HL-60 (cell line): ENCODE measurements at regions not wholly inside any gene's neighbourhood (a gene's known extent, or its start where the extent isn't known, plus 50 kb on each side); places are given as distances from the start of the nearest gene placed in this dataset.

Source experiments
- POLR2AphosphoS5 ChIP-seq: IDR thresholded peaks from 2 replicates; pipeline ENCODE4 v1.6.1; 2012; ENCODE audit warnings: low read depth
- TF ChIP-seq, protein P1 (sequence below): IDR thresholded peaks from one replicate; pipeline ENCODE4 v1.5.1; 2011; ENCODE audit warnings: low read length, control low read depth, inconsistent platforms; ENCODE audit not compliant: insufficient read depth

- TF ChIP-seq, protein P1, sequence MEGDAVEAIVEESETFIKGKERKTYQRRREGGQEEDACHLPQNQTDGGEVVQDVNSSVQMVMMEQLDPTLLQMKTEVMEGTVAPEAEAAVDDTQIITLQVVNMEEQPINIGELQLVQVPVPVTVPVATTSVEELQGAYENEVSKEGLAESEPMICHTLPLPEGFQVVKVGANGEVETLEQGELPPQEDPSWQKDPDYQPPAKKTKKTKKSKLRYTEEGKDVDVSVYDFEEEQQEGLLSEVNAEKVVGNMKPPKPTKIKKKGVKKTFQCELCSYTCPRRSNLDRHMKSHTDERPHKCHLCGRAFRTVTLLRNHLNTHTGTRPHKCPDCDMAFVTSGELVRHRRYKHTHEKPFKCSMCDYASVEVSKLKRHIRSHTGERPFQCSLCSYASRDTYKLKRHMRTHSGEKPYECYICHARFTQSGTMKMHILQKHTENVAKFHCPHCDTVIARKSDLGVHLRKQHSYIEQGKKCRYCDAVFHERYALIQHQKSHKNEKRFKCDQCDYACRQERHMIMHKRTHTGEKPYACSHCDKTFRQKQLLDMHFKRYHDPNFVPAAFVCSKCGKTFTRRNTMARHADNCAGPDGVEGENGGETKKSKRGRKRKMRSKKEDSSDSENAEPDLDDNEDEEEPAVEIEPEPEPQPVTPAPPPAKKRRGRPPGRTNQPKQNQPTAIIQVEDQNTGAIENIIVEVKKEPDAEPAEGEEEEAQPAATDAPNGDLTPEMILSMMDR, result no peak
- no peak for TF ChIP-seq POLR2AphosphoS5
Measured at GRCh38 chr7:106466867-106467266, 182.1 kb upstream of the NAMPT start.
